Spleen (tissue), 11 donors: ENCODE measurements at regions not wholly inside any gene's neighbourhood (a gene's known extent, or its start where the extent isn't known, plus 50 kb on each side); places are given as distances from the start of the nearest gene placed in this dataset.

ENCODE experiments used
- DNase-seq: peaks from one replicate; pipeline ENCODE4 v3.0.0-alpha.2; 2020
- H3K27ac ChIP-seq, 8 donors: fragments of 200-600 bp; sonication (generic) in 7 of 8; 1 replicate in 4 of 8; 2 replicates in 4 of 8; pipeline versions ENCODE4 v1.5.0 to v1.8.0; 2016 to 2021; ENCODE audit warnings: inconsistent platforms in 4 of 8, mild to moderate bottlenecking in 4 of 8, moderate library complexity in 1 of 8
- H3K27me3 ChIP-seq, 7 donors: fragments of 200-600 bp; sonication (generic) in 6 of 7; replicated peaks in 1 of 7; 1 replicate in 4 of 7; 2 replicates in 3 of 7; pipeline versions ENCODE4 v1.5.0 to v1.8.0; 2016 to 2021; ENCODE audit warnings: inconsistent platforms in 3 of 7, mild to moderate bottlenecking in 1 of 7
- H3K36me3 ChIP-seq, 6 donors: fragments of 200-600 bp; sonication (generic) in 5 of 6; 1 replicate in 4 of 6; 2 replicates in 2 of 6; pipeline versions ENCODE4 v1.5.0 to v1.8.0; 2016 to 2021; ENCODE audit warnings: inconsistent platforms in 2 of 6
- H3K4me1 ChIP-seq, 6 donors: fragments of 200-600 bp; sonication (generic) in 5 of 6; 1 replicate in 3 of 6; 2 replicates in 3 of 6; pipeline versions ENCODE4 v1.5.0 to v1.8.0; 2016 to 2021; ENCODE audit warnings: inconsistent platforms in 3 of 6
- H3K4me3 ChIP-seq, 8 donors: fragments of 200-600 bp; sonication (generic) in 7 of 8; 1 replicate in 4 of 8; 2 replicates in 4 of 8; pipeline versions ENCODE4 v1.5.0 to v1.8.0; 2016 to 2021; ENCODE audit warnings: inconsistent platforms in 4 of 8, mild to moderate bottlenecking in 4 of 8, moderate library complexity in 2 of 8
- H3K9me3 ChIP-seq, 8 donors: fragments of 200-600 bp; sonication (generic) in 7 of 8; 1 replicate in 4 of 8; 2 replicates in 4 of 8; pipeline versions ENCODE4 v1.5.0 to v1.8.0; 2016 to 2021; ENCODE audit warnings: inconsistent platforms in 4 of 8
- CTCF ChIP-seq, 11 experiments: fragments of 200-600 bp in 7 of 11; fragments of 450-650 bp in 4 of 11; sonication (generic) in 4 of 11; IDR thresholded peaks in 8 of 11; conservative IDR thresholded peaks in 3 of 11; 1 replicate in 7 of 11; 2 replicates in 4 of 11; pipeline versions ENCODE4 v1.4.0 to v1.8.0; 2016 to 2021; ENCODE audit warnings: antibody characterized with exemption in 11 of 11, inconsistent platforms in 4 of 11, mild to moderate bottlenecking in 1 of 11
- POLR2A ChIP-seq, 3 donors: fragments of 450-650 bp; IDR thresholded peaks; one replicate each; pipeline ENCODE4 v1.5.1; 2017; ENCODE audit warnings: antibody characterized with exemption in 3 of 3, mild to moderate bottlenecking in 1 of 3
- POLR2AphosphoS5 ChIP-seq, 3 donors: sonication (generic); formaldehyde crosslinking; IDR thresholded peaks; one replicate each; pipeline ENCODE4 v1.5.1; 2017; ENCODE audit warnings: antibody characterized with exemption in 3 of 3
- WGBS, 5 donors: extraction: QIAGEN DNeasy Blood & Tissue Kit in 3 of 5; methylation state at CpG; one replicate each; pipeline versions ENCODE4 v1.1.5 to v1.1.7; 2013 to 2018; 5-methylcytosine and 5-hydroxymethylcytosine counted together
- intact Hi-C: fragments of 100-400 bp; cut with DNase I; formaldehyde crosslinking; loops from one replicate; pipeline ENCODE4 v1.15.0; 2023; ENCODE audit warnings: low total_unique reads
- donor health status: healthy with polysubstance abuse.
- donor health status: DM: no; HTN: no; CAD: no; lungs with moderate emphysema.
- donor health status: DM: no; HTN: no; CAD: no.
- donor health status: Bipolar disorder and iron deficiency.
- donor health status: healthy.
- donor health status: DM: no; HTN: no; CAD: no.
- donor health status: DM: yes; HTN: yes; CAD: no.

GRCh38 chr18:30481871-30482270 lies 560.7 kb downstream of the DSC3 start:
- 78 to 83% (median 81%) methylated on average over 8 of the region's 8 CpGs for WGBS, 5 donors
- TF ChIP-seq CTCF (IDR thresholded peaks at IDR 0.05 in 8 of 11, conservative IDR thresholded peaks at IDR 0.05 in 3 of 11) (no peak), POLR2A (IDR thresholded peaks at IDR 0.05) (no peak), POLR2AphosphoS5 (IDR thresholded peaks at IDR 0.05) (no peak)
- DNase-seq: no peak
- no peak overlapping the region for H3K27ac ChIP-seq
- H3K27me3 ChIP-seq: no peaks in the 10 kb centered on the region
- no peaks in the 10 kb centered on the region for H3K36me3 ChIP-seq
- peaks cover 0 to 6% (median 0%) of the 10 kb centered on the region in 8 donors for H3K9me3 ChIP-seq
- intact Hi-C loops: no loop called here
- H3K4me1 ChIP-seq: no peaks in the 10 kb centered on the region
- H3K4me3 ChIP-seq: no peak overlapping the region

- Histone ChIP-seq H3K27me3 (no peaks in the 10 kb centered on the region), H3K36me3 (no peaks in the 10 kb centered on the region), H3K27ac (no peak overlapping the region), H3K4me3 (no peak overlapping the region), H3K4me1 (no peaks in the 10 kb centered on the region), H3K9me3 (no peaks in the 10 kb centered on the region)
- intact Hi-C loops: no loop called here
- DNase-seq: no peak
- TF ChIP-seq POLR2AphosphoS5 (IDR thresholded peaks at IDR 0.05) (no peak), POLR2A (IDR thresholded peaks at IDR 0.05) (no peak), CTCF (IDR thresholded peaks at IDR 0.05 in 8 of 11, conservative IDR thresholded peaks at IDR 0.05 in 3 of 11) (no peak)
- 74 to 79% (median 77%) methylated on average over 4 of the region's 4 CpGs for WGBS, 5 donors
These were observed 573.5 kb downstream of the DSC3 start for GRCh38 chr18:30469091-30469490.

GRCh38 chr18:30465096-30465495 lies 577.4 kb downstream of the DSC3 start:
- intact Hi-C loops: no loop called here
- H3K27me3 ChIP-seq: no peaks in the 10 kb centered on the region
- H3K27ac ChIP-seq: no peak overlapping the region
- H3K4me1 ChIP-seq: no peaks in the 10 kb centered on the region
- no peak overlapping the region for H3K4me3 ChIP-seq
- TF ChIP-seq CTCF (IDR thresholded peaks at IDR 0.05 in 8 of 11, conservative IDR thresholded peaks at IDR 0.05 in 3 of 11): no peak
- TF ChIP-seq POLR2A (IDR thresholded peaks at IDR 0.05): no peak
- no peak for TF ChIP-seq POLR2AphosphoS5 (IDR thresholded peaks at IDR 0.05)
- DNase-seq: no peak
- 48 to 68% (median 62%) methylated on average over 3 of the region's 3 CpGs for whole genome bisulfite sequencing, 5 donors
- no peaks in the 10 kb centered on the region for H3K9me3 ChIP-seq
- no peaks in the 10 kb centered on the region for H3K36me3 ChIP-seq

- 61 to 83% (median 78%) methylated on average over 1 of the region's 1 CpG for WGBS, 5 donors
These were observed 585.4 kb downstream of the DSC3 start for GRCh38 chr18:30457156-30457555.

More at GRCh38 chr18:30457156-30457555, 585.4 kb downstream of the DSC3 start:
- Histone ChIP-seq H3K36me3 (no peaks in the 10 kb centered on the region), H3K4me1 (no peaks in the 10 kb centered on the region), H3K27ac (no peak overlapping the region), H3K9me3 (no peaks in the 10 kb centered on the region), H3K27me3 (no peaks in the 10 kb centered on the region), H3K4me3 (no peak overlapping the region)
- intact Hi-C loops: no loop called here
- TF ChIP-seq CTCF (IDR thresholded peaks at IDR 0.05 in 8 of 11, conservative IDR thresholded peaks at IDR 0.05 in 3 of 11) (no peak), POLR2AphosphoS5 (IDR thresholded peaks at IDR 0.05) (no peak), POLR2A (IDR thresholded peaks at IDR 0.05) (no peak)
- DNase-seq: no peak
